ENCODE measurements at regions not wholly inside any gene's neighbourhood (a gene's known extent, or its start where the extent isn't known, plus 50 kb on each side); places are given as distances from the start of the nearest gene placed in this dataset.
A peak's percentile ranks its signal among the peaks of the same experiment; 100 is the strongest.

DNA sequence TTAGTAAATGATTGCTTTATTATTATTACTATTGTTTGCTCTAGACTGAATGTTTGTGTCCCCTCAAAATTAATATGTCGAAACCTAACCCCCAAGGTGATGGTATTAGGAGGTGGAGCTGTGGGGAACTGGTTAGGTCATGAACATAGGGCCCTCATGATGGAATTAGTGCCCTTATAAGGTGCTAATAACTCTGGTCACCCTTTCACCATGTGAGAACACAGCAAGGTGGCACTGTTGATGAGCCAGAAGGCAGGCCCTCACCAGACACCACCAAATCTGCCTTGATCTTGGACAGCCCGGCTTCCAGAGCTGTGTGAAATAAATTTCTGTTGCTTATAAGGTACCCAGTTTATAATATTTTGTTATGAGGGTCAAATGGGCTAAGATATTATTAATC lies 95.8 kb downstream of the BDNF start:
- no peak for DNase-seq (ENCODE audit: low spot score)

- DNase-seq (ENCODE audit: low spot score) = no peak
These were observed 96.8 kb downstream of the BDNF start for GRCh38 chr11:27603376-27603990.

DNA sequence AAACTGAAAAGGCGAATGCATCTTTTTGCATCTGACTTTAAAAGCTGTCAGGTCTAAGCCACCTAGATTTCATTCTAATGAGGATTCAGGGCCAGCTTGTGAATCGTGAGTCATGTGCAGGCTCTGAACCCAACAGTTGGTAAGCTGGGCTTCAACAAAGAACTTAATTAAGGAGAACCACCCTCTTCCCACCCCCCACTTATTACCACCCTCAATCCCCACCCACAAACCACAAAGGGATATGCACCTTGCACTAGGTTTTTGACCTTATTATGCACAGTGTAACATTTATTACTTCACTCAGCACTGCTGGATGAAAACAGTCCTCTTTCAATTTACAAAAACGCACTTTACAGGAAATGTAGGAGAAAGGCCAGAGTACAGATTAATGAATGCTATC lies 94.1 kb upstream of the LIN7C start:
- no peak for DNase-seq (ENCODE audit: low spot score)

GRCh38 chr11:27599217-27599616 lies 92.6 kb upstream of the LIN7C start:
- no peak for DNase-seq (ENCODE audit: low spot score)

DNA sequence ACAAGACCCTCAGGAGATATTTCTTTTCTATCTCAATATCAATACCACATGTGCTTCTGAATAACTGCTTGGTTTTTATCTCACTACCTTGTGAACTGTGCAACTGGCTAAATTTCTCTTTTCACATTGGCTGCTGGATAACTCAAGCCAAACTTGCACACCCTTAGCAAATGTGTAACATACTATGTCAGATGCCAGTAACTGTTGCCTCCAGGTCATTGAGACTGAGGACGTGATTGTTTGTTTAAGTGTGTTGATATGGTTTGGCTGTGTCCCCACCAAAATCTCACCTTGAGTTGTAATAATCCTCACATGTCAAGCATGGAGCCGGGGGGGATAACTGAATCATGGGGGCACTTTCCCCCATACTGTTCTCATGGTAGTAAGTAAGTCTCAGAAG lies 90.2 kb upstream of the LIN7C start:
- no peak for DNase-seq (ENCODE audit: low spot score)

DNA sequence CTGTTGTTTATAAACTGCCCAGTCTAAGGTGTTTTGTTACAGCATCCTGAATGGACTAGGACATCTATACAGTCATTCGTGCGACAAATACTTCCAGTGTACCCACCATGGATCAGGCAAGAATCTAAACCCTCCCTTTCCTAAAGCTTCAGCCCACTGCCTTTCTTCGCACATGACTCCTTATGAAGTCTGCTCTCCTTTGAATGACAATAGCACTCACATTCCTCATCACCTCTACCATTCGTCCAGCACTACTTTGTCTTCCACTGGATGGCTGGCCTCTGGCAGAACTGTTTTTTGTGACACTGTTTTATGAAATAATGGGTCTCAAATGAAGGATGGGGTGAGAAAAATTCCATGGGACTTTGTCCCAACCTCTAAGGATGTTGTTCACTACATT lies 89.8 kb upstream of the LIN7C start:
- no peak for DNase-seq (ENCODE audit: low spot score)

GRCh38 chr11:27592098-27592780 lies 85.7 kb upstream of the LIN7C start:
- DNase-seq (ENCODE audit: low spot score) = peak; percentile 11

GRCh38 chr11:27582621-27583020 lies 76.1 kb upstream of the LIN7C start:
- no peak for DNase-seq (ENCODE audit: low spot score)

DNA sequence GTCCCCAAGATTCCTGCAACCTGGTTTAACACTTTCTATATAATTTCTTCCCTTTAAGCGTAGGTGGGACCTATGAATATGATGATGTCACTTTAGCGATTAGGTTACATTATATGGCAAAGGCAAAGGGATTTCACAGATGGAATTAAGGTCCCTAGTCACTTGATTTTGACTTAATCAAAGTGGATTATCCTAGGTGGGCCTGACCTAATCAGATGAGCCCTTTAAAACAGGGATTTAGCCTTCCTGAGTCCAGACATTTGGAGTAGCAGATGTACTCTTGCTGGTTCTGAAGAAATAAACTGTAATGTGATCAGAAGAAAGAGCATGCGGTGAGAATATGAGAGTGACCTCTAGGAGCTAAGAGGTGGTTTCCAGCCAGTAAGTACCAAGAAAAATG lies 67.8 kb upstream of the LIN7C start:
- DNase-seq (ENCODE audit: low spot score) = no peak

- DNase-seq (ENCODE audit: low spot score) = no peak
These were observed 66.5 kb upstream of the LIN7C start for GRCh38 chr11:27573024-27573423.

DNA sequence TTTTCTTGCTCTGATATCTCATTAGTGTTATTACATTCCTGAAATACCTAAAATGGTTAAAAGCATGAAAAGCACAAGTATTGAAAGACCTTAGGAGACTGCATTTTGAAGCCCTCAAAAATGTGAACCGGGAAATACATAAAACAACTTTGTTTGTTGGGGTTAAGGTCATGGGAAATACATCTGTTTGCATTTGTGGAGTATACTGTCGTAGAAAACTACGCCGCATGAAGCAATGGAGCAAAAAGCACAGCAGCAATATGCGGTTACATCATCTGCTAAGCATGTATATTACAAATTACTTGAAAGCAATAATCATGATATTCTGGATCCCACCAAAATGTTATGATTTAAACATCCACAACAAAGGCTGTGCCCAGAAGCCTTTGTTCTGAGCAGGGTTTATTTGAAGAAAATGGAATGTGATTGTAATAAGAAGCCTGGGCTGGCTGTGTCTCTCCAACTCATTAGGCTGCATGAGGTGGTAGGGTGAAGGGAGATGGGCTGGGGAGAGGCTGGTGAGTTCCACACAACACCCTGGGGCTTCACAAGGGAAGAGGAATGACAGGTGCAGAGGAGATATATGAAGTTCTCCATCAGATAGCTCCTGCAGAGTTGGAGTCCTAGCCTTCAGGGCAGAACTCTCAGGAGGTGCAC lies 64.7 kb upstream of the LIN7C start:
- DNase-seq (ENCODE audit: low spot score) = peak; percentile 13

- no peak for DNase-seq (ENCODE audit: low spot score)
These were observed 64.0 kb upstream of the LIN7C start for GRCh38 chr11:27570542-27570941.

DNA sequence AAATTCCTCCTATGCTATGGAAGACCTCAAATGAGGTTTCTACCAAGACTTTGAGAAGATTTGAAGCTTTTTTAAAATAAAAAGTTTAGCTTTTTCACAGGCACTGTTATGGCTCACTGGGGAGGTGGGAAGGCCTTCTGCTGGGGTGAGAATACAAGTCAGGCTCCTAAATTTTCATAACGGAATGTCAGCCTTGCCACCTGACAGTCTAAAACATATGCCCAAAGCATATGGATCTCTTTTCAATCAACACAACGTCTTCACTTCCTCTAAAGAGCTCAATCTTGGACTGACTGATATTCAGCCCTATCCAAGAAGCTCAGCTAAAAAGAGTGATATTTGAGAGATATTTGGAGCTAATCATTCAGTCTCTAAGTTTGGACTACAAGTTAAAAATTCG lies 57.1 kb upstream of the LIN7C start:
- no peak for DNase-seq (ENCODE audit: low spot score)

GRCh38 chr11:27563201-27563600 lies 56.6 kb upstream of the LIN7C start:
- DNase-seq (ENCODE audit: low spot score) = peak; percentile 47

DNA sequence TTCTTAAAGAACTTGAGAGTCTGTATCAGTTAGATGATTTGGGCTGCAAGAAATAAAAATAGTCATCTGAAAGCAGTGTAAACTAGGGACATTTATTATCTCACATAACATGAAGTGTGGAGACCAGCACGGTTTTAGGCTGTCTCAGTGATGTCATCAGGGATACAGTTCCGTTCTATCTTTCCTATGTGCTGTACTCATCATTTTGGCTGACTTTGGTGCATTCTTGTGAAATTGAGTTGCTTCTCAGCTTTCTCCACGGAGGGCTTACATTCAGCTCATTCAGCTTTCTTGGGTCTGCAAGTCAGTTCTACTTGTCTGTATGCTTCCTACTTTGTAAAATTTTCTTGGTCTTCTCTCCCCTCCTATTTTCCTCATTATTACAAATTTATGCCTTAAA lies 51.8 kb upstream of the LIN7C start:
- DNase-seq (ENCODE audit: low spot score) = peak; percentile 14

DNA sequence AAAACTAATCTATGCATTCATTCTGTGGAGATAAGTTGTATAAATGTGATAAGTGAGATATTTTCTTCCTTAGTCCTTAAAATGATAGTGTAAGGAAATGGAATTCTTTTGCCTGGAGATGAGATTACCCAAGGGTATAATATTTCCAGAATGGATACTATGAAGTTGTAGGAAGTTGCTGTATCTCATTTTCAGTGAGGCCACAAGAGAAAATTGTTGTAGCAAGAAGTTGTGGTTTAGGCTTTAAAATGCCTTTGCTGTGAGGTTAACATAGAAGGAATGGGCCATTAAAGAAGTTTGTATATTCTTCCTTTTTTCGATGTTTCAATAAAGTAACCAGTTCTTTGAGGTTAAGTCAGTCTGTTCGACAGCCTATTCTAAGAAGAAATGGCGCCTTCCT lies 50.7 kb upstream of the LIN7C start:
- peak; percentile 11 for DNase-seq (ENCODE audit: low spot score)

All from GM03348 (cell line).